HG02870 (cell line): ENCODE measurements at regions not wholly inside any gene's neighbourhood (a gene's known extent, or its start where the extent isn't known, plus 50 kb on each side); places are given as distances from the start of the nearest gene placed in this dataset.
"Not testable (repeated sequence)": the region's sequence is repeated elsewhere in the genome, so short reads cannot be mapped to it uniquely, and the experiment has no call there.

Experiments
- ATAC-seq: cut with Tn5 transposase; IDR thresholded peaks from one replicate; pipeline ENCODE4 v1.9.1; 2021; ENCODE audit warnings: mild to moderate bottlenecking, moderate library complexity; ENCODE audit not compliant: unreplicated experiment

GRCh38 chr9:66152406-66152805, 415.5 kb downstream of the FOXD4L4 start:
- ATAC-seq: not testable (repeated sequence)

GRCh38 chr9:66153021-66153725, 416.2 kb downstream of the FOXD4L4 start:
- peak; percentile 91 for ATAC-seq

- ATAC-seq: not testable (repeated sequence)
These were observed 417.2 kb downstream of the FOXD4L4 start for GRCh38 chr9:66153971-66154691.

GRCh38 chr9:66182316-66182715, 445.4 kb downstream of the FOXD4L4 start:
- not testable (repeated sequence) for ATAC-seq

GRCh38 chr9:66183648-66184047, 446.7 kb downstream of the FOXD4L4 start:
- not testable (repeated sequence) for ATAC-seq

- ATAC-seq: not testable (repeated sequence)
These were observed 460.3 kb downstream of the FOXD4L4 start for GRCh38 chr9:66197199-66197598.

- peak; percentile 51 for ATAC-seq
These were observed 461.5 kb downstream of the FOXD4L4 start for GRCh38 chr9:66198421-66198820.

GRCh38 chr9:66206617-66207016, 469.7 kb downstream of the FOXD4L4 start:
- ATAC-seq: peak; percentile 51

GRCh38 chr9:66207914-66208313, 471.0 kb downstream of the FOXD4L4 start:
- not testable (repeated sequence) for ATAC-seq

- not testable (repeated sequence) for ATAC-seq
These were observed 507.8 kb downstream of the FOXD4L4 start for GRCh38 chr9:66244763-66245162.

GRCh38 chr9:66245481-66245880, 508.5 kb downstream of the FOXD4L4 start:
- ATAC-seq: not testable (repeated sequence)

- ATAC-seq: not testable (repeated sequence)
These were observed 520.6 kb downstream of the FOXD4L4 start for GRCh38 chr9:66257581-66257980.

GRCh38 chr9:66261576-66261975, 524.6 kb downstream of the FOXD4L4 start:
- not testable (repeated sequence) for ATAC-seq

- not testable (repeated sequence) for ATAC-seq
These were observed 526.7 kb downstream of the FOXD4L4 start for GRCh38 chr9:66263621-66264020.

- ATAC-seq: not testable (repeated sequence)
These were observed 527.8 kb downstream of the FOXD4L4 start for GRCh38 chr9:66264786-66265185.

GRCh38 chr9:66266202-66266601, 529.3 kb downstream of the FOXD4L4 start:
- ATAC-seq: not testable (repeated sequence)

- ATAC-seq: not testable (repeated sequence)
These were observed 530.0 kb downstream of the FOXD4L4 start for GRCh38 chr9:66266856-66267430.

- ATAC-seq: not testable (repeated sequence)
These were observed 530.7 kb downstream of the FOXD4L4 start for GRCh38 chr9:66267684-66268083.

GRCh38 chr9:66269024-66269423, 532.1 kb downstream of the FOXD4L4 start:
- ATAC-seq: not testable (repeated sequence)

- ATAC-seq: not testable (repeated sequence)
These were observed 532.8 kb downstream of the FOXD4L4 start for GRCh38 chr9:66269783-66270182.

- ATAC-seq: not testable (repeated sequence)
These were observed 541.9 kb downstream of the FOXD4L4 start for GRCh38 chr9:66278809-66279208.
